ENCODE measurements at regions not wholly inside any gene's neighbourhood (a gene's known extent, or its start where the extent isn't known, plus 50 kb on each side); places are given as distances from the start of the nearest gene placed in this dataset.

DNA sequence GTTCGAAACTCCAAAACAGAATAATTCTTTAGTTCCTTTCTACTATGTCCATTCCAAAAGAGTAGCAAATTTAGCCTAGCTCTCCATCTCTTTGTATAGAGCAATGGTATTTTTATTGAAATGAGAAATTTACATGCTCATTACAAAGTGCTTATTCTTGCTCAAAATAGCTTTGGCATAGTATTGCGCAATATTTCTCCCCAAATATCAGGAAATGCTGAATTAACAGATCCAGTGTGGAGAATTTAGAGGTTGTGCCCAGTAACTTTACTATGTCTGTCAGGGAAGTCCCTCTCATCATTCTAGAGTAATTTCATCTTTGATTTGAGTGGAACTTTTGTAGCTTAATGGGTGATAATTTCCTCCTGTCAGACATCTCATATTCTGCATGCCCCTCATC lies 425.9 kb upstream of the PIK3C3 start:
- CTCF ChIA-PET: no interaction called here

GRCh38 chr18:41526054-41526453 lies 429.0 kb upstream of the PIK3C3 start:
- CTCF ChIA-PET: no interaction called here
- Histone ChIP-seq H3K36me3 (ENCODE audit: insufficient read depth, low read length) (no peaks in the 10 kb centered on the region), H3K27me3 (ENCODE audit: insufficient read depth, low read length, poor library complexity, severe bottlenecking) (no peaks in the 10 kb centered on the region), H3K4me3 (ENCODE audit: low read length) (no peak overlapping the region), H3K27ac (ENCODE audit: low read depth, low read length) (no peak overlapping the region), H3K4me1 (ENCODE audit: insufficient read depth, low read length) (no peaks in the 10 kb centered on the region), H3K9me3 (ENCODE audit: low read length) (no peaks in the 10 kb centered on the region)
- H3K27ac Mint-ChIP-seq: no peak overlapping the region
- peaks cover 0 to 15% (median 0%) of the 10 kb centered on the region in 5 donors for H3K9me3 Mint-ChIP-seq
- H3K27me3 Mint-ChIP-seq: peaks cover 0 to 1% of the 10 kb centered on the region in 2 donors
- DNase-seq: no peak
- no peaks in the 10 kb centered on the region for H3K36me3 Mint-ChIP-seq
- POLR2A ChIA-PET: no interaction called here
- H3K4me1 Mint-ChIP-seq: no peaks in the 10 kb centered on the region
- H3K4me3 Mint-ChIP-seq: no peak overlapping the region

More for the DNA sequence above, 425.9 kb upstream of the PIK3C3 start:
- H3K9me3 Mint-ChIP-seq: peaks cover 0 to 28% (median 4%) of the 10 kb centered on the region in 5 donors
- peaks cover 0 to 1% of the 10 kb centered on the region in 2 donors for H3K27me3 Mint-ChIP-seq
- H3K4me1 ChIP-seq (ENCODE audit: insufficient read depth, low read length): no peaks in the 10 kb centered on the region
- no peak overlapping the region for H3K4me3 Mint-ChIP-seq
- no peak for DNase-seq
- no peak overlapping the region for H3K27ac Mint-ChIP-seq
- H3K9me3 ChIP-seq (ENCODE audit: low read length): no peaks in the 10 kb centered on the region
- H3K4me3 ChIP-seq (ENCODE audit: low read length): no peak overlapping the region
- H3K36me3 ChIP-seq (ENCODE audit: insufficient read depth, low read length): no peaks in the 10 kb centered on the region
- no peak overlapping the region for H3K27ac ChIP-seq (ENCODE audit: low read depth, low read length)
- H3K27me3 ChIP-seq (ENCODE audit: insufficient read depth, low read length, poor library complexity, severe bottlenecking): no peaks in the 10 kb centered on the region
- POLR2A ChIA-PET: no interaction called here
- H3K4me1 Mint-ChIP-seq: no peaks in the 10 kb centered on the region
- H3K36me3 Mint-ChIP-seq: no peaks in the 10 kb centered on the region

GRCh38 chr18:41524674-41525470 lies 430.2 kb upstream of the PIK3C3 start:
- H3K27me3 Mint-ChIP-seq: peaks cover 0 to 1% of the 10 kb centered on the region in 2 donors
- H3K36me3 Mint-ChIP-seq: no peaks in the 10 kb centered on the region
- no peaks in the 10 kb centered on the region for H3K9me3 ChIP-seq (ENCODE audit: low read length)
- no peaks in the 10 kb centered on the region for H3K27me3 ChIP-seq (ENCODE audit: insufficient read depth, low read length, poor library complexity, severe bottlenecking)
- H3K4me1 Mint-ChIP-seq: no peaks in the 10 kb centered on the region
- H3K4me3 Mint-ChIP-seq: no peak overlapping the region
- POLR2A ChIA-PET: no interaction called here
- CTCF ChIA-PET: no interaction called here
- H3K4me1 ChIP-seq (ENCODE audit: insufficient read depth, low read length): no peaks in the 10 kb centered on the region
- no peaks in the 10 kb centered on the region for H3K36me3 ChIP-seq (ENCODE audit: insufficient read depth, low read length)
- H3K27ac Mint-ChIP-seq: no peak overlapping the region
- H3K9me3 Mint-ChIP-seq: peaks cover 0 to 15% (median 0%) of the 10 kb centered on the region in 5 donors
- no peak for DNase-seq
- no peak overlapping the region for H3K4me3 ChIP-seq (ENCODE audit: low read length)
- no peak overlapping the region for H3K27ac ChIP-seq (ENCODE audit: low read depth, low read length)

DNA sequence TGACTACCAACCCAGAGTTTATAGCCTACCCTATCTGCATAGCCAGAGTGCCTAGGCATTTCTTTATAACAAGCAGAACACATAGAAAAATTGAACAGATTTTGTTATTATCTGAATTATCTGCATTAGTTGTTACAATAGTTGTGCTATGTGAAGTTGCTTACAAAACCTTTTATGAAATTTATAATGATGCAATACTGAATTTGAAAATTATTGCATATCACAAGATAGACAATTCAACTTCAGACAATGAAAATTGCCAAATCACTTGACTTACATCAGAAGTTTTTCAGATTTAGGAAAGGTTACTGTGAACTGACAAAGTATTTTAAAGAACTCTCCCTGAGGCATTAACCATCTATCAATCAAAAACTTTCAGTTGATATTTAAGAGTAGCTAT lies 437.9 kb upstream of the PIK3C3 start:
- Histone ChIP-seq H3K4me3 (ENCODE audit: low read length) (no peak overlapping the region), H3K27ac (ENCODE audit: low read depth, low read length) (no peak overlapping the region), H3K9me3 (ENCODE audit: low read length) (no peaks in the 10 kb centered on the region), H3K4me1 (ENCODE audit: insufficient read depth, low read length) (no peaks in the 10 kb centered on the region), H3K27me3 (ENCODE audit: insufficient read depth, low read length, poor library complexity, severe bottlenecking) (no peaks in the 10 kb centered on the region), H3K36me3 (ENCODE audit: insufficient read depth, low read length) (no peaks in the 10 kb centered on the region)
- Mint-ChIP-seq H3K4me3 (no peak overlapping the region), H3K27ac (no peak overlapping the region), H3K36me3 (no peaks in the 10 kb centered on the region), H3K4me1 (no peaks in the 10 kb centered on the region), H3K27me3 (no peaks in the 10 kb centered on the region), H3K9me3 (peaks cover 0 to 25% (median 4%) of the 10 kb centered on the region in 5 donors)
- ChIA-PET CTCF (no interaction called here), POLR2A (no interaction called here)
- no peak for DNase-seq

- no peak overlapping the region for H3K4me3 ChIP-seq (ENCODE audit: low read length)
- H3K4me1 ChIP-seq (ENCODE audit: insufficient read depth, low read length): no peaks in the 10 kb centered on the region
- ChIA-PET CTCF (no interaction called here), POLR2A (no interaction called here)
- no peaks in the 10 kb centered on the region for H3K36me3 Mint-ChIP-seq
- no peaks in the 10 kb centered on the region for H3K4me1 Mint-ChIP-seq
- H3K4me3 Mint-ChIP-seq: no peak overlapping the region
- H3K27ac ChIP-seq (ENCODE audit: low read depth, low read length): no peak overlapping the region
- H3K27ac Mint-ChIP-seq: no peak overlapping the region
- H3K36me3 ChIP-seq (ENCODE audit: insufficient read depth, low read length): no peaks in the 10 kb centered on the region
- no peak for DNase-seq
- no peaks in the 10 kb centered on the region for H3K27me3 Mint-ChIP-seq
- H3K9me3 ChIP-seq (ENCODE audit: low read length): no peaks in the 10 kb centered on the region
- no peaks in the 10 kb centered on the region for H3K27me3 ChIP-seq (ENCODE audit: insufficient read depth, low read length, poor library complexity, severe bottlenecking)
- peaks cover 0 to 25% (median 0%) of the 10 kb centered on the region in 5 donors for H3K9me3 Mint-ChIP-seq
Observed at GRCh38 chr18:41513438-41513837, 441.6 kb upstream of the PIK3C3 start.

- Histone ChIP-seq H3K4me1 (ENCODE audit: insufficient read depth, low read length) (no peaks in the 10 kb centered on the region), H3K27me3 (ENCODE audit: insufficient read depth, low read length, poor library complexity, severe bottlenecking) (no peaks in the 10 kb centered on the region), H3K4me3 (ENCODE audit: low read length) (no peak overlapping the region), H3K36me3 (ENCODE audit: insufficient read depth, low read length) (no peaks in the 10 kb centered on the region), H3K9me3 (ENCODE audit: low read length) (no peaks in the 10 kb centered on the region), H3K27ac (ENCODE audit: low read depth, low read length) (no peak overlapping the region)
- H3K27me3 Mint-ChIP-seq: no peaks in the 10 kb centered on the region
- H3K36me3 Mint-ChIP-seq: peaks cover 0 to 1% (median 0%) of the 10 kb centered on the region in 3 donors
- H3K9me3 Mint-ChIP-seq: peaks cover 5 to 34% (median 11%) of the 10 kb centered on the region in 5 donors
- H3K4me1 Mint-ChIP-seq: no peaks in the 10 kb centered on the region
- ChIA-PET POLR2A (no interaction called here), CTCF (no interaction called here)
- H3K27ac Mint-ChIP-seq: no peak overlapping the region
- H3K4me3 Mint-ChIP-seq: no peak overlapping the region
- DNase-seq: no peak
Observed at GRCh38 chr18:41504316-41504715, 450.7 kb upstream of the PIK3C3 start.

DNA sequence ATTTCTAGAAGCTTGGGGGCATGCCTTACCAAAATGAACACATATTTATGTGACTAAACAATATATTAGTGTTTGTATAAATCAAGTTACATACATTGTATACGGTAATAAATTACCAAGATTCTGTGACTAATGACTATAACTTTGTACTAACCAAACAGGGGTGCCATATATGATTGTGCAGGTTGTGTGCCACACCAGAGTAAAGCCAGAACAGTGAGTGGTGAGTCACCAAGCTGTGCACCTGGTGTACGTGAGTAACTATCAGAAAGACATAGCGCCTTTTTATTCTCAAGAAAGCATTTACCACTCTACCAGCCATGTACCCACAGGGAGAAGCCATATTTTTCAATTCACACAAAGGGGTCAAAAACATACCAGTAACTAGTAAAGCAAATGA lies 453.2 kb upstream of the PIK3C3 start:
- Mint-ChIP-seq H3K9me3 (peaks cover 8 to 37% (median 11%) of the 10 kb centered on the region in 5 donors), H3K36me3 (peaks cover 0 to 2% (median 0%) of the 10 kb centered on the region in 3 donors), H3K4me1 (no peaks in the 10 kb centered on the region), H3K27ac (no peak overlapping the region), H3K4me3 (no peak overlapping the region), H3K27me3 (no peaks in the 10 kb centered on the region)
- DNase-seq: no peak
- H3K27ac ChIP-seq (ENCODE audit: low read depth, low read length): no peak overlapping the region
- POLR2A ChIA-PET: no interaction called here
- CTCF ChIA-PET: no interaction called here
- no peaks in the 10 kb centered on the region for H3K4me1 ChIP-seq (ENCODE audit: insufficient read depth, low read length)
- no peaks in the 10 kb centered on the region for H3K9me3 ChIP-seq (ENCODE audit: low read length)
- no peaks in the 10 kb centered on the region for H3K27me3 ChIP-seq (ENCODE audit: insufficient read depth, low read length, poor library complexity, severe bottlenecking)
- H3K4me3 ChIP-seq (ENCODE audit: low read length): no peak overlapping the region
- no peaks in the 10 kb centered on the region for H3K36me3 ChIP-seq (ENCODE audit: insufficient read depth, low read length)

DNA sequence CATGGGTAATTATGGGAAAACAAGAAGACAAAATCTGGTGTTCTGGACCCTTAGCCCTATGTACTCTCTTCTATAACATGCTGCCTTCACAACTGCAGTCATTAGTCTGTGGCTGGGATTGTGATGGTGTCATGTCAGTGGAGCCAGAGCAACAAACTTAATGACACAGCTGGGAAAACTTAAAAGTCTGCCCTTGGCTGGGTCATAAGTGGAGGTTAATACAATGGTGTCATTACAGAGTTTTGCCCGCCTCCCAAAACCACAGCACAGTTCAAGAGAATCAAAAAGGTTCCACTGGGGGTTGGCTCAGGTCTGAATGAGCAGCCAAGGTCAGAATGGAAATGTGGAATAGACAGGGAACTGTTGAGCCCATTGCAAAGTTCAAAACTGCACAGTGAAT lies 455.7 kb upstream of the PIK3C3 start:
- Histone ChIP-seq H3K27me3 (ENCODE audit: insufficient read depth, low read length, poor library complexity, severe bottlenecking) (no peaks in the 10 kb centered on the region), H3K9me3 (ENCODE audit: low read length) (no peaks in the 10 kb centered on the region), H3K36me3 (ENCODE audit: insufficient read depth, low read length) (no peaks in the 10 kb centered on the region), H3K27ac (ENCODE audit: low read depth, low read length) (no peak overlapping the region), H3K4me3 (ENCODE audit: low read length) (no peak overlapping the region), H3K4me1 (ENCODE audit: insufficient read depth, low read length) (no peaks in the 10 kb centered on the region)
- Mint-ChIP-seq H3K4me3 (no peak overlapping the region), H3K9me3 (peaks cover 7 to 31% (median 9%) of the 10 kb centered on the region in 5 donors), H3K27ac (no peak overlapping the region), H3K36me3 (peaks cover 0 to 2% (median 0%) of the 10 kb centered on the region in 3 donors), H3K27me3 (no peaks in the 10 kb centered on the region), H3K4me1 (no peaks in the 10 kb centered on the region)
- ChIA-PET POLR2A (no interaction called here), CTCF (no interaction called here)
- DNase-seq: no peak

Data from CD8-positive, alpha-beta memory T cell (primary cell).